ENCODE measurements at regions not wholly inside any gene's neighbourhood (a gene's known extent, or its start where the extent isn't known, plus 50 kb on each side); places are given as distances from the start of the nearest gene placed in this dataset.

DNA sequence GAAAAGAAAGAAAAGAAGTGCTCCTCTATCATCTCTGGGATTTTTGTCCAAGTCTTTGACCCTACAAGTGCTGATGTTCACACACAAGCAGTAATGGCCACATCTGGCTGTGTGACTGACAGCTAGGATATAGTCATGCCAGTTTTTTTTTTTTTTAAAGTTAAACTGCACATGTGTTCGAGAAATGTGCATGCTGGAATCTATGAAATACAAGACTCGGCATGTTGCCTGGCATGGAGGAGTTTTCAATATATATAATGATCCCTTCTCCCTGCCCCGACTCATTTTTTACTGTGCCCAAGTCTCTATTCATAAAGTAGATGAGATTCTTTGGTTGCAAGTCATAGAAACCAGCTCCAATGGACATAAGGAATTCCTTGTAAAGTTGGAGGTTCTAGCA, 60.4 kb upstream of the FGFR2 start:
- no CpG with 5 or more reads among the region's 3 CpGs for WGBS, 2 experiments (ENCODE audit: extremely low coverage in 2 of 2, insufficient read length in 1 of 2)
- Histone ChIP-seq H3K36me3 (ENCODE audit: control insufficient read depth, insufficient read depth, low read length) (no peaks in the 10 kb centered on the region), H3K4me1 (ENCODE audit: control insufficient read depth, insufficient read depth, low read length) (no peaks in the 10 kb centered on the region), H4K20me1 (ENCODE audit: insufficient read depth, low read length) (no peaks in the 10 kb centered on the region), H3K4me3 (ENCODE audit: insufficient read depth, low read depth, low read length) (no peak overlapping the region), H3K14ac (replicated peaks; ENCODE audit: low read depth, low read length) (no peak overlapping the region), H3K18ac (ENCODE audit: low read depth, low read length) (no peak overlapping the region), H3K27me3 (ENCODE audit: control insufficient read depth, insufficient read depth, low read length) (no peaks in the 10 kb centered on the region), H2BK15ac (ENCODE audit: low read depth, low read length) (no peak overlapping the region), H2AK5ac (ENCODE audit: low read depth, low read length) (no peak overlapping the region), H2BK120ac (ENCODE audit: low read depth, low read length) (no peak overlapping the region), H2BK5ac (ENCODE audit: low read depth, low read length, poor library complexity, severe bottlenecking) (no peak overlapping the region), H4K91ac (ENCODE audit: insufficient read depth, low read depth, low read length) (no peak overlapping the region), H4K5ac (ENCODE audit: low read depth, low read length) (no peak overlapping the region), H4K8ac (ENCODE audit: low read depth in 2 of 2, low read length in 2 of 2) (no peak overlapping the region), H3K23ac (ENCODE audit: low read depth, low read length) (no peak overlapping the region), H3K27ac (ENCODE audit: insufficient read depth, low read length) (no peak overlapping the region), H3K9me3 (ENCODE audit: control insufficient read depth, insufficient read depth, low read length) (peaks cover 20% of the 10 kb centered on the region), H3K4me2 (ENCODE audit: low read depth, low read length) (no peak overlapping the region), H2BK20ac (ENCODE audit: low read depth, low read length) (no peak overlapping the region), H3K9me1 (ENCODE audit: insufficient read depth, low read length) (no peaks in the 10 kb centered on the region), H2AFZ (replicated peaks; ENCODE audit: low read length, poor library complexity) (no peak overlapping the region), H3K4ac (ENCODE audit: low read depth, low read length) (no peak overlapping the region), H2AK9ac (replicated peaks; ENCODE audit: low read depth, low read length, poor library complexity) (no peak overlapping the region), H3K79me1 (ENCODE audit: low read depth in 1 of 2, low read length in 2 of 2) (no peaks in the 10 kb centered on the region), H3K56ac (ENCODE audit: extremely low read depth, insufficient read depth, low read length) (no peak overlapping the region), H3K9ac (ENCODE audit: low read depth, low read length) (no peak overlapping the region)
- no peak for DNase-seq
- no peak for ATAC-seq (ENCODE audit: low read depth)
- in situ Hi-C loops (cut with MboI; ENCODE audit: low sequenced_read_pairs) = no loop called here
- dilution Hi-C loops (cut with HindIII; ENCODE audit: low sequenced_read_pairs, unreplicated experiment) = no loop called here
- no TSS peak for BruUV-seq (replicated peaks)
- CTCF ChIA-PET = interaction anchor here (0.6 kb wide), 2 partner anchors 9 to 247 kb away, joined by 3 to 4 read pairs; no protein-coding TSS in a partner anchor
- intact Hi-C loops (cut with micrococcal nuclease) = no loop called here
- POLR2A ChIA-PET (ENCODE audit: unreplicated experiment) = no interaction called here
- TF ChIP-seq FOS (IDR thresholded peaks at IDR 0.05; ENCODE audit: low read depth, low read length) (no peak), MXI1 (IDR thresholded peaks at IDR 0.05; ENCODE audit: borderline replicate concordance, low read depth, low read length) (no peak), MAFK (IDR thresholded peaks at IDR 0.05; ENCODE audit: low read depth, low read length) (no peak), POLR2A (IDR thresholded peaks at IDR 0.05; ENCODE audit: low read depth, low read length) (no peak), NFE2L2 (IDR thresholded peaks at IDR 0.05; ENCODE audit: low read depth, low read length) (no peak), ELK1 (IDR thresholded peaks at IDR 0.05; ENCODE audit: borderline replicate concordance, low read depth, low read length) (no peak), CHD1 (IDR thresholded peaks at IDR 0.05; ENCODE audit: low read depth, low read length) (no peak), CEBPB (IDR thresholded peaks at IDR 0.05; ENCODE audit: low read depth, low read length) (no peak), RFX5 (IDR thresholded peaks at IDR 0.05; ENCODE audit: low read depth, low read length) (no peak), SMC3 (IDR thresholded peaks at IDR 0.05; ENCODE audit: low read depth, low read length) (no peak), RAD21 (IDR thresholded peaks at IDR 0.05; ENCODE audit: low read length) (no peak)
- TF ChIP-seq, protein P1, sequence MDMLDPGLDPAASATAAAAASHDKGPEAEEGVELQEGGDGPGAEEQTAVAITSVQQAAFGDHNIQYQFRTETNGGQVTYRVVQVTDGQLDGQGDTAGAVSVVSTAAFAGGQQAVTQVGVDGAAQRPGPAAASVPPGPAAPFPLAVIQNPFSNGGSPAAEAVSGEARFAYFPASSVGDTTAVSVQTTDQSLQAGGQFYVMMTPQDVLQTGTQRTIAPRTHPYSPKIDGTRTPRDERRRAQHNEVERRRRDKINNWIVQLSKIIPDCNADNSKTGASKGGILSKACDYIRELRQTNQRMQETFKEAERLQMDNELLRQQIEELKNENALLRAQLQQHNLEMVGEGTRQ (IDR thresholded peaks at IDR 0.05; ENCODE audit: low read depth, low read length) = no peak
- TF ChIP-seq, protein P2, sequence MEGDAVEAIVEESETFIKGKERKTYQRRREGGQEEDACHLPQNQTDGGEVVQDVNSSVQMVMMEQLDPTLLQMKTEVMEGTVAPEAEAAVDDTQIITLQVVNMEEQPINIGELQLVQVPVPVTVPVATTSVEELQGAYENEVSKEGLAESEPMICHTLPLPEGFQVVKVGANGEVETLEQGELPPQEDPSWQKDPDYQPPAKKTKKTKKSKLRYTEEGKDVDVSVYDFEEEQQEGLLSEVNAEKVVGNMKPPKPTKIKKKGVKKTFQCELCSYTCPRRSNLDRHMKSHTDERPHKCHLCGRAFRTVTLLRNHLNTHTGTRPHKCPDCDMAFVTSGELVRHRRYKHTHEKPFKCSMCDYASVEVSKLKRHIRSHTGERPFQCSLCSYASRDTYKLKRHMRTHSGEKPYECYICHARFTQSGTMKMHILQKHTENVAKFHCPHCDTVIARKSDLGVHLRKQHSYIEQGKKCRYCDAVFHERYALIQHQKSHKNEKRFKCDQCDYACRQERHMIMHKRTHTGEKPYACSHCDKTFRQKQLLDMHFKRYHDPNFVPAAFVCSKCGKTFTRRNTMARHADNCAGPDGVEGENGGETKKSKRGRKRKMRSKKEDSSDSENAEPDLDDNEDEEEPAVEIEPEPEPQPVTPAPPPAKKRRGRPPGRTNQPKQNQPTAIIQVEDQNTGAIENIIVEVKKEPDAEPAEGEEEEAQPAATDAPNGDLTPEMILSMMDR (conservative IDR thresholded peaks at IDR 0.05; ENCODE audit: low read depth, low read length) = no peak

Measured in IMR-90 (cell line).